Spleen (tissue), 11 donors: ENCODE measurements at regions not wholly inside any gene's neighbourhood (a gene's known extent, or its start where the extent isn't known, plus 50 kb on each side); places are given as distances from the start of the nearest gene placed in this dataset.
A peak's percentile ranks its signal among the peaks of the same experiment; 100 is the strongest.
"Not testable (repeated sequence)": the region's sequence is repeated elsewhere in the genome, so short reads cannot be mapped to it uniquely, and the experiment has no call there.

ENCODE experiments used
- DNase-seq: peaks from one replicate; pipeline ENCODE4 v3.0.0-alpha.2; 2020
- H3K27ac ChIP-seq, 8 donors: fragments of 200-600 bp; sonication (generic) in 7 of 8; 1 replicate in 4 of 8; 2 replicates in 4 of 8; pipeline versions ENCODE4 v1.5.0 to v1.8.0; 2016 to 2021; ENCODE audit warnings: inconsistent platforms in 4 of 8, mild to moderate bottlenecking in 4 of 8, moderate library complexity in 1 of 8
- H3K27me3 ChIP-seq, 7 donors: fragments of 200-600 bp; sonication (generic) in 6 of 7; replicated peaks in 1 of 7; 1 replicate in 4 of 7; 2 replicates in 3 of 7; pipeline versions ENCODE4 v1.5.0 to v1.8.0; 2016 to 2021; ENCODE audit warnings: inconsistent platforms in 3 of 7, mild to moderate bottlenecking in 1 of 7
- H3K36me3 ChIP-seq, 6 donors: fragments of 200-600 bp; sonication (generic) in 5 of 6; 1 replicate in 4 of 6; 2 replicates in 2 of 6; pipeline versions ENCODE4 v1.5.0 to v1.8.0; 2016 to 2021; ENCODE audit warnings: inconsistent platforms in 2 of 6
- H3K4me1 ChIP-seq, 6 donors: fragments of 200-600 bp; sonication (generic) in 5 of 6; 1 replicate in 3 of 6; 2 replicates in 3 of 6; pipeline versions ENCODE4 v1.5.0 to v1.8.0; 2016 to 2021; ENCODE audit warnings: inconsistent platforms in 3 of 6
- H3K4me3 ChIP-seq, 8 donors: fragments of 200-600 bp; sonication (generic) in 7 of 8; 1 replicate in 4 of 8; 2 replicates in 4 of 8; pipeline versions ENCODE4 v1.5.0 to v1.8.0; 2016 to 2021; ENCODE audit warnings: inconsistent platforms in 4 of 8, mild to moderate bottlenecking in 4 of 8, moderate library complexity in 2 of 8
- H3K9me3 ChIP-seq, 8 donors: fragments of 200-600 bp; sonication (generic) in 7 of 8; 1 replicate in 4 of 8; 2 replicates in 4 of 8; pipeline versions ENCODE4 v1.5.0 to v1.8.0; 2016 to 2021; ENCODE audit warnings: inconsistent platforms in 4 of 8
- WGBS, 5 donors: extraction: QIAGEN DNeasy Blood & Tissue Kit in 3 of 5; methylation state at CpG; one replicate each; pipeline versions ENCODE4 v1.1.5 to v1.1.7; 2013 to 2018; 5-methylcytosine and 5-hydroxymethylcytosine counted together
- intact Hi-C: fragments of 100-400 bp; cut with DNase I; formaldehyde crosslinking; loops from one replicate; pipeline ENCODE4 v1.15.0; 2023; ENCODE audit warnings: low total_unique reads
- TF ChIP-seq, protein P1 (sequence below), 11 experiments: fragments of 200-600 bp in 7 of 11; fragments of 450-650 bp in 4 of 11; sonication (generic) in 4 of 11; IDR thresholded peaks in 8 of 11; conservative IDR thresholded peaks in 3 of 11; 1 replicate in 7 of 11; 2 replicates in 4 of 11; pipeline versions ENCODE4 v1.4.0 to v1.8.0; 2016 to 2021; ENCODE audit warnings: antibody characterized with exemption in 11 of 11, inconsistent platforms in 4 of 11, mild to moderate bottlenecking in 1 of 11
- donor health status: healthy with polysubstance abuse.
- donor health status: DM: no; HTN: no; CAD: no; lungs with moderate emphysema.
- donor health status: DM: no; HTN: no; CAD: no.
- donor health status: Bipolar disorder and iron deficiency.
- donor health status: healthy.
- donor health status: DM: no; HTN: no; CAD: no.
- donor health status: DM: yes; HTN: yes; CAD: no.

- H3K27me3 ChIP-seq, H3K27ac ChIP-seq, intact Hi-C loops, H3K4me1 ChIP-seq, H3K4me3 ChIP-seq, H3K9me3 ChIP-seq, H3K36me3 ChIP-seq, DNase-seq: not testable (repeated sequence)
- 73 to 91% (median 90%) methylated on average over 3 of the region's 3 CpGs for WGBS, 5 donors
Observed at GRCh38 chr4:9110700-9111099, 59.5 kb upstream of the FAM90A26 start.

DNA sequence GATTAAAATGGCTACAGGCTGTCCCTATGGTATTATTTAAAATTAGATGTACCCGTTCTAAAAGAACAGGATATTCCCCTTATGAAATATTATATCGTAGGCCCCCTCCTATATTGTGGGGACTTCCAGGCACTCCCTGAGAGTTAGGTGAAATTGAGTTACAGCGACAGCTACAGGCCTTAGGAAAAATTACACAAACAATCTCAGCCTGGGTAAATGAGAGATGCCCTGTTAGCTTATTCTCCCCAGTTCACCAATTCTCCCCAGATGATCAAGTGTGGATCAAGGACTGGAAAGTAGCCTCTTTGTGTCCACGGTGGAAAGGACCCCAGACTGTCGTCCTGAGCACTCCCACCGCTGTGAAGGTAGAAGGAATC is 67.1 kb upstream of the FAM90A26 start:
- DNase-seq, H3K27ac ChIP-seq, H3K4me3 ChIP-seq, H3K9me3 ChIP-seq, H3K36me3 ChIP-seq, intact Hi-C loops, H3K4me1 ChIP-seq, H3K27me3 ChIP-seq: not testable (repeated sequence)
- TF ChIP-seq, protein P1, sequence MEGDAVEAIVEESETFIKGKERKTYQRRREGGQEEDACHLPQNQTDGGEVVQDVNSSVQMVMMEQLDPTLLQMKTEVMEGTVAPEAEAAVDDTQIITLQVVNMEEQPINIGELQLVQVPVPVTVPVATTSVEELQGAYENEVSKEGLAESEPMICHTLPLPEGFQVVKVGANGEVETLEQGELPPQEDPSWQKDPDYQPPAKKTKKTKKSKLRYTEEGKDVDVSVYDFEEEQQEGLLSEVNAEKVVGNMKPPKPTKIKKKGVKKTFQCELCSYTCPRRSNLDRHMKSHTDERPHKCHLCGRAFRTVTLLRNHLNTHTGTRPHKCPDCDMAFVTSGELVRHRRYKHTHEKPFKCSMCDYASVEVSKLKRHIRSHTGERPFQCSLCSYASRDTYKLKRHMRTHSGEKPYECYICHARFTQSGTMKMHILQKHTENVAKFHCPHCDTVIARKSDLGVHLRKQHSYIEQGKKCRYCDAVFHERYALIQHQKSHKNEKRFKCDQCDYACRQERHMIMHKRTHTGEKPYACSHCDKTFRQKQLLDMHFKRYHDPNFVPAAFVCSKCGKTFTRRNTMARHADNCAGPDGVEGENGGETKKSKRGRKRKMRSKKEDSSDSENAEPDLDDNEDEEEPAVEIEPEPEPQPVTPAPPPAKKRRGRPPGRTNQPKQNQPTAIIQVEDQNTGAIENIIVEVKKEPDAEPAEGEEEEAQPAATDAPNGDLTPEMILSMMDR (IDR thresholded peaks at IDR 0.05 in 8 of 11, conservative IDR thresholded peaks at IDR 0.05 in 3 of 11) = peak in 1 of 11 experiments; percentile 25
- WGBS, 5 donors = 29 to 42% (median 37%) methylated on average over 6 of the region's 6 CpGs

- H3K36me3 ChIP-seq, H3K27ac ChIP-seq, H3K4me1 ChIP-seq, DNase-seq, intact Hi-C loops, H3K27me3 ChIP-seq, H3K4me3 ChIP-seq, H3K9me3 ChIP-seq: not testable (repeated sequence)
- WGBS, 5 donors = 89 to 95% (median 90%) methylated on average over 22 of the region's 22 CpGs
Observed at GRCh38 chr4:9102471-9103147, 67.6 kb upstream of the FAM90A26 start.

DNA sequence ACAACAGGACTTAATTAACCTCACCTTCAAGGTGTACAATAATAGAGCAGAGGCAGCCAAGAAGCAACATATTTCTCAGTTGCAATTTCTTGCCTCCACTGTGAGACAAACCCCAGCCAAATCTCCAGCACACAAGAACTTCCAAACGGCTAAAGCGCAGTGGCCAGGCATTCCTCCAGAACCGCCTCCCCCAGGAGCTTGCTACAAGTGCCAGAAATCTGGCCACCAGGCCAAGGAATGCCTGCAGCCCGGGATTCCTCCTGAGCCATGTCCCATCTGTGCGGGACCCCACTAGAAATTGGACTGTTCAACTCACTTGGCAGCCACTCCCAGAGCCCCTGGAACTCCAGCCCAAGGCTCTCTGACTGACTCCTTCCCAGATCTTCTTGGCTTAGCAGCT is 73.9 kb upstream of the FAM90A26 start:
- H3K4me1 ChIP-seq, H3K27ac ChIP-seq, H3K36me3 ChIP-seq, intact Hi-C loops, H3K4me3 ChIP-seq, DNase-seq, H3K27me3 ChIP-seq: not testable (repeated sequence)
- WGBS, 5 donors = 77 to 83% (median 80%) methylated on average over 5 of the region's 5 CpGs
- H3K9me3 ChIP-seq = peaks cover 0 to 20% (median 7%) of the 10 kb centered on the region in 8 donors

DNA sequence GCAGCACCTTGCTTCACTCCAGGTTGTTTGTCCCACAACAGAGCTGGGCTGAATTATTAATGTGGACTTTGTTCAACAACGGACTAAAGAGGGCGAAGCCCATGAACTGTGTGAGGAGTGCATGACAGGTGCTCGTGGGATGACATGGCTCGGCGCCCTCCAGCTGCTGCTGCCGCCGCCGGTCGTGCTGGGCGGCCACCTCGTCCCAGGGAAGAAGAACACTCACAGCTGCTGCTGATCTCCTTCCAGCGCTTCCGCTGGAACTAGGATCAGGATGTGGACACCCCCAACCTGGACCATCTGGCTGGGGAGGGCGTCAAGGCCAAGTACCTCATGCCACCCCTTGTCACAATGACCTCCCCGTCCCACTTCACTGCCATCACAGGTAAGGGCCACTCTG is 91.4 kb upstream of the FAM90A26 start:
- DNase-seq, H3K27me3 ChIP-seq, H3K36me3 ChIP-seq, H3K9me3 ChIP-seq, H3K4me3 ChIP-seq, H3K27ac ChIP-seq, intact Hi-C loops, H3K4me1 ChIP-seq: not testable (repeated sequence)
- WGBS, 5 donors = 94 to 98% (median 96%) methylated on average over 4 to 15 of the region's 15 CpGs

- H3K4me3 ChIP-seq, DNase-seq, intact Hi-C loops, H3K4me1 ChIP-seq, H3K9me3 ChIP-seq, H3K27me3 ChIP-seq, H3K36me3 ChIP-seq, H3K27ac ChIP-seq: not testable (repeated sequence)
- 59 to 86% (median 71%) methylated on average over 3 of the region's 3 CpGs for WGBS, 5 donors
Observed at GRCh38 chr4:9076974-9077373, 93.2 kb upstream of the FAM90A26 start.

DNA sequence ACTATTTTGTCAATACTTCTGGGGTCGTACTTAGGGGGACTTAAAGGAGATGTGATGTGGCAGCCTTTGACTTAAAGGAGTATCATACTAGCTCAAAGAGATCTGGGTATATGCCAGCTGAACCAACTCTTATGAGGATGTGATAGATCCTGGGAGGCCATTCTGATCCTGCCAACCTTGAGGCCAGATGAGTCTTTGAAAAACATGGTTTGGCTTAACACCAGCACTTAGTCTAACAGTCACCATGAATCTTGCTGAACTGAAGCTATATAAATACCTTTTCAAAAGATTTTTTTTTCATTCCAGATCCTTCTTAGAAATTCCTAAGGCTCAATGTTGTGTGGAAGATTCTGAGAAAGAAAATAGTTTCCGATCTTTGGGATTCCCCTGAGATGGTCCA is 93.7 kb upstream of the FAM90A26 start:
- intact Hi-C loops, H3K27ac ChIP-seq, H3K27me3 ChIP-seq, H3K36me3 ChIP-seq, H3K4me3 ChIP-seq, DNase-seq, H3K9me3 ChIP-seq, H3K4me1 ChIP-seq: not testable (repeated sequence)
- 76 to 100% (median 88%) methylated on average over 1 to 2 of the region's 2 CpGs for WGBS, 5 donors

DNA sequence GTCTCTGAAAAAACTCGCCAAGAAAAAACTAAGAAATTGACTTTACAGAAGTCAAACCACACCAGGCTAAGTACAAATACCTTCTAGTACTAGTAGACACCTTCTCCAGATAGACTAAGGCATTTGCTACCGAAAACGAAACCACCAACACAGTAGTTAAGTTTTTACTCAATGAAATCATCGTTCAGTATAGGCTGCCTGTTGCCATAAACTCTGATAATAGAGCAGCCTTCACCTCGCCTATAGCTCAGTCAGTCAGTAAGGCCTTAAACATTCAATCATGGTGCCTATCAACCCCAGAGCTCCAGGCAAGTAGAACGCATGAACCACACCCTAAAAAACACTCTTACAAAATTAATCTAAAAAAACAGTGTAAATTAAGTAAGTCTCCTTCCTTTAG is 96.8 kb upstream of the FAM90A26 start:
- 74 to 86% (median 82%) methylated on average over 6 of the region's 6 CpGs for WGBS, 5 donors
- intact Hi-C loops, H3K9me3 ChIP-seq, H3K36me3 ChIP-seq, DNase-seq, H3K4me1 ChIP-seq, H3K4me3 ChIP-seq, H3K27me3 ChIP-seq, H3K27ac ChIP-seq: not testable (repeated sequence)

- H3K27ac ChIP-seq, H3K27me3 ChIP-seq, intact Hi-C loops, H3K36me3 ChIP-seq, DNase-seq, H3K4me1 ChIP-seq, H3K9me3 ChIP-seq, H3K4me3 ChIP-seq: not testable (repeated sequence)
- WGBS, 5 donors = 71 to 82% (median 72%) methylated on average over 11 to 14 of the region's 14 CpGs
Observed at GRCh38 chr4:9072521-9073220, 97.5 kb upstream of the FAM90A26 start.

GRCh38 chr4:9067923-9068322 is 102.3 kb upstream of the FAM90A26 start:
- 79 to 93% (median 88%) methylated on average over 2 of the region's 2 CpGs for WGBS, 5 donors
- peaks cover 0 to 26% (median 17%) of the 10 kb centered on the region in 8 donors for H3K9me3 ChIP-seq
- H3K36me3 ChIP-seq, H3K27ac ChIP-seq, H3K27me3 ChIP-seq, H3K4me1 ChIP-seq, intact Hi-C loops, DNase-seq, H3K4me3 ChIP-seq: not testable (repeated sequence)
